ACHN (cell line): ENCODE measurements at regions not wholly inside any gene's neighbourhood (a gene's known extent, or its start where the extent isn't known, plus 50 kb on each side); places are given as distances from the start of the nearest gene placed in this dataset.
"Not testable (repeated sequence)": the region's sequence is repeated elsewhere in the genome, so short reads cannot be mapped to it uniquely, and the experiment has no call there.

ENCODE experiments used
- DNase-seq: peaks from one replicate; pipeline ENCODE4 v3.0.0-alpha.2; 2015
- in situ Hi-C: cut with HindIII; loops from 2 replicates; pipeline ENCODE4 v1.10.0; 2017; ENCODE audit warnings: low sequenced_read_pairs, low pct_ligation_motif_present, low pct_unique_long_range_greater_than_20kb

DNA sequence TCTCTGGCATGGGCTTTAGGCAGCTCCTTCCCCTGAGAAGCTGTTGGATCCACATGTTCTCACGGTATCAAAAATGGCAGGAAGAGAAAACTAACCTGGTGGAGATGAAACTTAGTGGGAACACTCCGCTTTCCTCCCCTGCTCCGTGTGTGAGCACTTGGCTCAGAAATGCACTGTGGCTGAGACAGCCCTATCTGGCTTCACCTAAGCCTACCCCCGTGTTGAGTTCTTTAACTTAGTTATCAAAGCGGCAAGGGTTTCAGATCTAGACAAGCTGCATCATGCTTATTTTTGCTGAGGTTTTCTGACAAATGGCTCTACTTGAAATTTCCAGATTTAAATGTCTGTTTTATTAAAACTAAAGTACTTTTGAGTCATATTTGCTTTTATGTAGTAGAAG is 221.6 kb upstream of the PLGLB2 start:
- in situ Hi-C loops, DNase-seq: not testable (repeated sequence)

GRCh38 chr2:87531968-87532715 is 215.7 kb upstream of the PLGLB2 start:
- DNase-seq, in situ Hi-C loops: not testable (repeated sequence)

GRCh38 chr2:87533390-87534272 is 214.3 kb upstream of the PLGLB2 start:
- DNase-seq, in situ Hi-C loops: not testable (repeated sequence)

DNA sequence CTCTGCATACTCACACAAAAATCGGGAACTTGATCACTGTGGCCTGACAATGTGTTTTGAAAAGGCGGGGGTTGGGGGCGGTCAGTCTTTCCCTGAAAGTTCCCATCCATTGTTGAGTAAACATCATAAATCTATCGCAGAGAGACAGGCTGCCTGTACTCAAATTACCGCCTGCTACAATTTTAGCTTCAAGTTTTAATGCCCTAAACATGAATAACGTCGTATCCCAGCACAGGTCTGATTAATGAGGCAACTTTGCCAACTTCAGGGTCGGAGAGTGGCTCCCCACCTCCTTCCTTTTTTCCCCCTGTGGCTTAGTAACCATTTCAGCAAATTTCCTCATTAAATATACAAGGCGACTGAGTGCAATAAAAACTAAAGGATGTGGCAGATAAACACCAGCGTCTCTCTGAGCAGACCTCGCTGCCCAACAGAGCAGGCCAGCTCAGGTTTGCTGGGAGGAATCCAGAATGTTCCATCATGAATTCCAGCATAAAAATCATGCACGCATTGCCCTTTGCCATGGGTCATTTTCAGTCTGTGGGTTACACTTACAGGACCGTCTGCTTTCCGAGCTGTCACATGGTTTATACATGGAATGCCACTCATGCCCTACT is 213.5 kb upstream of the PLGLB2 start:
- DNase-seq, in situ Hi-C loops: not testable (repeated sequence)

- DNase-seq, in situ Hi-C loops: not testable (repeated sequence)
These were observed 211.5 kb upstream of the PLGLB2 start for GRCh38 chr2:87536427-87536826.

- DNase-seq, in situ Hi-C loops: not testable (repeated sequence)
These were observed 210.6 kb upstream of the PLGLB2 start for GRCh38 chr2:87537251-87537671.

DNA sequence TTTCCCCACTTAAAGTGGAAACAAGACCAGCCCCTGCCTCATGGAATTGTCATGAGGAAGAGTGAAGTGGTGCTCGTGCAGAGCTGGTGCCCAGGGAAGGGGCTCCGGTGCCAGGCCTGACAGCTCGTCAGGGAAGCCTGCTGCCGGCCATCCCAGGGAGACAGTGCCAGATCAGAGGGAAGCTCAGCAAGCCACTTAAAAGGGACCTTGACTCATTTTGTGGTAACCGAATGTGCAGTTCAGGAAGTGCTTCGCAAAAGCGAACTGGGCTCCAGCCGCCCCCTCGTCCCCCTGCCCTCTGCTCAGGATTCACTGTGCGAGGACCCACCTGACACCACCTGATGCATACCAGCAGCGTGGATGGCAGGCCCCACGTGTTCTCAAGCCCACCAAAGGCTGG is 209.6 kb upstream of the PLGLB2 start:
- DNase-seq, in situ Hi-C loops: not testable (repeated sequence)

GRCh38 chr2:87539151-87539943 is 208.5 kb upstream of the PLGLB2 start:
- in situ Hi-C loops, DNase-seq: not testable (repeated sequence)

GRCh38 chr2:87540242-87540641 is 207.6 kb upstream of the PLGLB2 start:
- DNase-seq, in situ Hi-C loops: not testable (repeated sequence)

DNA sequence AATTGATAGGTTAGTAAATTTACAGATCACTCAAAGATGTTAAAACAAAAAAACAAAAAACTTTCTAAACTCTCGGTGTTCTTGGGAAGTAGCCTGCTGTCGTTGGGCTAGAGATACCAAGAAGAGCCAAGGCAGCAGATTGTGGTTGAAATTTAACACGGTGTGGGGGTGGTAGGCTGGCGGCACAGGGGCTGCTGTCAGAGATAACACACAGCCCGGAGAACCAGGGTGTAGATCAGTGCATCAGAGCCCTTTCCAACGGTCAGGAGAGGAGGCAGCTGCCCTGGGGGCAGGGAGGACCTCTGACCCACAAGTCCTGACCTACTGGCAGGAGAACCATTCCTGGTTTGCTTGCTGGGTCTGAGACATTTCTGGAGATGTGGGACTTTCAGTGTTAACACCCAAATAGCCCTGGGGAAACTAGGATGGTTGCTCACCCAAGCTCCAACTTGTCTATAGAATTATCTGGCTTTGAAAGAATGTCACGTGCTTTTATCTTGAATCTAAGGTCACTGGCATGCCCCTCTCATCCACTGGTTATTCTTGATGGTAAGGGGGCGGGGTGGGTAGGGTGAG is 205.2 kb upstream of the PLGLB2 start:
- DNase-seq = peak; percentile 1
- in situ Hi-C loops = not testable (repeated sequence)

- DNase-seq, in situ Hi-C loops: not testable (repeated sequence)
These were observed 204.1 kb upstream of the PLGLB2 start for GRCh38 chr2:87543797-87544196.

DNA sequence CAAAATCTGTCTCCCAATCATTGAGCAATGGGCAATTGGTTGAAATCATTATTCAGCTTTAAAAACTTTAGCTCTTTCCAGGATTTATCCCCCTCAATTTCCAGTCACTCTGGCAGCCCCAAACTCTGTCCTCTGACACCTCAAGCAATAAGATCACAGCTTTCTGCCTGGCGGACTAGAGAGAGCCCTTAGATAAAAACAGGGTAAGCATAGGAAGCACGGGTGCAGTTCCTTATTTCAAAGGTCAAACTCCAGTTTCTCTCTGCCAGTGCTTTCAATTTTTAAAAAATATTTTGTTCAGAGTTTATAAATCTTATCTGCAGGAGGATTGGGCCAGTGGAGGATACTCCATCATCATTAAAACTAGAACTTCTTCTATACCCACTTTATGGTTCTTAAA is 200.8 kb upstream of the PLGLB2 start:
- in situ Hi-C loops, DNase-seq: not testable (repeated sequence)

- DNase-seq, in situ Hi-C loops: not testable (repeated sequence)
These were observed 199.9 kb upstream of the PLGLB2 start for GRCh38 chr2:87547966-87548365.

- in situ Hi-C loops = not testable (repeated sequence)
These were observed 199.0 kb upstream of the PLGLB2 start for GRCh38 chr2:87548681-87549536.

DNA sequence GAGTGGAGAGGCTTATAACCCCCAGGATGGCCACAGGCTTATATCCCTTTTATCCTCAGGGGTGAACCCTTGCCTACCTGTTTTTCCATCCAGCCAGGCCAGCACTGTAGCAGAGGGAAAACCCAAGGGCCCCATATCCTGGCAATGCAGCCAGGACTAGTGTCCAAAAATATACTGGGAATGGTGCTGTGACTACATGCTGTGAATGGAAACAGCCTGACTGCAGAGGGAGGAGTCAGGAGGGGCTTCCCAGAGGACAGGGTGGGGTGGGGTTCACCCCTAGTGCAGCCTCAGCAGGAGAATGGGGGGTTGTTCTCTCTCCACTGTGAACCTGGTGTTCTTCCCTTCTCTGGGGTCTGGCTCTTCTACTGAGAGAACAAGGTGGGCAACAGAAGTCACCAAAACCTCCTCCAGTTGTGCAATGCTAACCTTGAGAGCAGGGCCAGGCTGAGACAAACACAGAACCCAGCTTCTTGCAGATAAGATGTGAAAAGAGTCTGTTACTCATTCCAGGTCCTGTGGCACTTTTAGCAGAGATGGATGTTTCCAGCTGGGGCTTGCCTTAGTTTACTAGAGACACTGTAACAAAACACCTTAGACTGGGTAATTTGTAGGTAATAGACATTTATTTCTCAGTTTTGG is 198.2 kb upstream of the PLGLB2 start:
- DNase-seq, in situ Hi-C loops: not testable (repeated sequence)

More at GRCh38 chr2:87548681-87549536, 199.0 kb upstream of the PLGLB2 start:
- not testable (repeated sequence) for DNase-seq

DNA sequence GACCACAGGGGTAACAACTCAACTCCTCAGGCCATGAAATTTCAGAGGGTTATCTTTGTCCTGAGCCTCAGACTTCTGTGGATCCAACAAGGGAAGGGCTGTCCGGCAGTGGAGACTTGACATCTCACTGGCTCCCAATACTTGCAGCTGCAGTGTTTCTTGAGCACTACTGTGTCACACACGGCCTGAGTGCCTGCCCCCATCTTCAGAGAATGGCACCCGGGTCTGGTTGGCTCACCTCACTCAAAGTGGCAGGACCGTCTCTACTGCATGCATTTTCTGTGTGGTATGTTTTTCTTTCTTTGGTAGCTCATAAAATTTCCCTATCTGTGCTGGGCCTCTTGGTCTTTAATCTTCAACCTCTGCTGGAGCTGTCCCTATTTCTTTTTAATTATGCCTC is 193.2 kb upstream of the PLGLB2 start:
- in situ Hi-C loops, DNase-seq: not testable (repeated sequence)
